GM18951 (cell line): ENCODE measurements at regions not wholly inside any gene's neighbourhood (a gene's known extent, or its start where the extent isn't known, plus 50 kb on each side); places are given as distances from the start of the nearest gene placed in this dataset.
"Not testable (repeated sequence)": the region's sequence is repeated elsewhere in the genome, so short reads cannot be mapped to it uniquely, and the experiment has no call there.

ENCODE experiments used
- POLR2A ChIP-seq: IDR thresholded peaks from 4 replicates; pipeline ENCODE4 v1.6.1; 2011; ENCODE audit warnings: mild to moderate bottlenecking; ENCODE audit not compliant: insufficient read length, insufficient read depth; ENCODE audit errors: extremely low read depth
- in situ Hi-C: fragments of 300-500 bp; cut with MboI; formaldehyde crosslinking; loops from one replicate; pipeline ENCODE4 v1.12.0; 2022; ENCODE audit warnings: low sequenced_read_pairs, mixed read lengths, inconsistent platforms; ENCODE audit not compliant: unreplicated experiment

- in situ Hi-C loops: no loop called here
- TF ChIP-seq POLR2A: no peak
Measured at GRCh38 chr5:124905256-124906130, 159.1 kb upstream of the ZNF608 start.

GRCh38 chr5:124906339-124907097, 160.1 kb upstream of the ZNF608 start:
- in situ Hi-C loops: no loop called here
- no peak for TF ChIP-seq POLR2A

GRCh38 chr5:124907098-124907644, 160.7 kb upstream of the ZNF608 start:
- no peak for TF ChIP-seq POLR2A
- in situ Hi-C loops: no loop called here

GRCh38 chr5:124908581-124909451, 162.4 kb upstream of the ZNF608 start:
- no peak for TF ChIP-seq POLR2A
- in situ Hi-C loops: no loop called here

- in situ Hi-C loops: no loop called here
- no peak for TF ChIP-seq POLR2A
Measured at GRCh38 chr5:124909734-124910133, 163.3 kb upstream of the ZNF608 start.

GRCh38 chr5:124910354-124911016, 164.0 kb upstream of the ZNF608 start:
- no peak for TF ChIP-seq POLR2A
- in situ Hi-C loops: no loop called here

GRCh38 chr5:124912638-124913328, 166.3 kb upstream of the ZNF608 start:
- TF ChIP-seq POLR2A: no peak
- in situ Hi-C loops: no loop called here

- no peak for TF ChIP-seq POLR2A
- in situ Hi-C loops: no loop called here
Measured at GRCh38 chr5:124913329-124913653, 166.9 kb upstream of the ZNF608 start.

GRCh38 chr5:124916313-124916712, 169.9 kb upstream of the ZNF608 start:
- in situ Hi-C loops: not testable (repeated sequence)

- TF ChIP-seq POLR2A: no peak
- in situ Hi-C loops: no loop called here
Measured at GRCh38 chr5:124918618-124919017, 172.2 kb upstream of the ZNF608 start.

- in situ Hi-C loops: no loop called here
- no peak for TF ChIP-seq POLR2A
Measured at GRCh38 chr5:124919076-124919475, 172.6 kb upstream of the ZNF608 start.
